AML-193 (cell line): ENCODE measurements at regions not wholly inside any gene's neighbourhood (a gene's known extent, or its start where the extent isn't known, plus 50 kb on each side); places are given as distances from the start of the nearest gene placed in this dataset.

Experiments
- DNase-seq, 2 experiments: peaks; one replicate each; lab custom pipeline; 2025; lab: John Stamatoyannopoulos, UW

DNA sequence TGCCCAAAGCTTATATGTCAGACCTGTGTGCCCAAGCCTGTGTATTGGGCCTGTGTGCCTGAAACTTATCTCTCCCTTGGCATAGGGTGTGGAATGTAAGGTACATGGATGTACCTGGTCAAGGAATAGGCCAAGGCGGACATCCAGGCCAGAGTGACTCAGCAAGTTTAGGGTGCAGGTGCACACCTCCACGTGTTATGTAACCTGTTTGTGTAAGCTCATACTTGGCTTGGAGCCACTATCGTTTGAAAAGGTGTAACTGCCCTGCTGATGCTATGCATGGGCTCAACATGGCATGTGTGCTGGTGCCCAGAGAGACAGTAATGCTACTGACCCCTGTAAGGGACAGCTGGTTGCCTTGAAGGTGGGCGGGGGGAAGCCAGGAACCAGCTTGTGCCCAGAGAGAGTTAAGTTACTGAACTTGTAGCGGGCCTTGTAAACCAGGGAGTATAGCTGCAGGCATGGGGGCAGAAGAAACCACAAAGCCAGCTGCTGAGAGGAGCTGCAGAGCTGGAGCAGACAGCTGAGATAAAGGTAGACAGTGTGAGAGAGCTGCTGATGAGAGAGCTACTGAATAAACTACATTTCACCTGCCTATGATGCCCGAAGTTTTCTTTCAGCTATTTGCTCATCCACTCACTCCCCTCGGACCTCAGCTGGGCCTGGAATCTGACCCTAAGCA lies 656.4 kb upstream of the ZWINT start:
- DNase-seq, result no peak

- no peak for DNase-seq
These were observed 654.7 kb upstream of the ZWINT start for GRCh38 chr10:57015595-57016318.

DNA sequence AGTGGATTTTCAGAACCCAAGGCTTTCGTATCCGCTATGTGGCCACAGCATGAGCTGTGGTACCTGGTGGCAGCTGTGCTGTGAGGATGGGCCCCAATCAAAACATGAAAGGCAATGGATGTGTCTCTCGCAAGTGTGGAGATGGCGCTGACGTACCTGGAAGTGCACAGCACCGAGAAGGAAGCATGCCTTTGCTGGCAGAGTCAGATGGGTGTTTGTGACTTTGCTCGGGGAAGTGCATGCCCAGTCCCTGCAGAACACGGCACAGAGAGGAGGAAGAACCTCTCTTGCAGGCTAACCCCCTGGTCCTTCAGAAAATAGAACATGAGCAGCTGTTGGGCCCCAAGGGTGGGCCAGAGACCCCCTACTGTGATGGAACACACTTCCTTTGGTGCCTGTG lies 654.1 kb upstream of the ZWINT start:
- no peak for DNase-seq

GRCh38 chr10:57014758-57015157 lies 653.7 kb upstream of the ZWINT start:
- DNase-seq, result no peak

GRCh38 chr10:57008189-57008588 lies 647.1 kb upstream of the ZWINT start:
- DNase-seq, result no peak

GRCh38 chr10:56991591-56992069 lies 630.6 kb upstream of the ZWINT start:
- no peak for DNase-seq

DNA sequence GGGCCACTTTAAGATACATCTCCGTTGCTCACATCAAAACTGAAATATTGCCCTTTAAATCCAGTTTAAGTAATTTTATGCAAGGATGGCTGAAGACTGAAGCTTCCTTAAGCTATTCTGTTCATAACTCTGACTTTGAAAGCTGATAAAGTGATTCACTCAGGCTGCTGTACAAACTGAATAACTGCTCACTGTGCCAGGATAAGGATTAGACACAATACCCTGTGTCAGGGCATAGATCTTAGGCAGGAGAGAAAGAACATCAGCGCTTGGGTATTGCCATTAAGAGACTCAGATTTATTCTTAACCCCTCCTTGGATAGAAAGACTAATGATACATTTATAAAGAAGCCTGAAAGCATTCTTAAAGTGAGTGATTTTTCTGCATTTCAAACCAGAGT lies 614.5 kb upstream of the ZWINT start:
- no peak for DNase-seq

DNA sequence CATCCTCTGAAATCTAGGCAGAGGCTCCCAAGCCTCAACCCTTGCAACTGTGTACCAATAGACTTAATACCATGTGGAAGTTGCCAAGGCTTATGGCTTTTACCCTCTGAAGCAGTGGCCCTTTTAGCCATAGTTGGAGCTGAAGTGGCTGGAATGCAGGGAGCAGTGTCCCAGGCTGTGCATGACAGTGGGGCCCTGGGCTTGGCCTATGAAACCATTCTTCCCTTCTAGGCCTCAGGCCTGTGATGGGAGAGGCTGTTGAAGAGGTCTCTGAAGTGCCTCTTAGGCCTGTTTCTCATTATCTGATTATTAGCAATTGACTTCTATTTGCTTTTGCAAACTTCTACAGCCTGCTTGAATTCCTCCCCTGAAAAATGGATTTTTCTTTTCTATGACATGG lies 612.7 kb upstream of the ZWINT start:
- DNase-seq, result no peak

GRCh38 chr10:56943221-56943755 lies 582.2 kb upstream of the ZWINT start:
- no peak for DNase-seq

DNA sequence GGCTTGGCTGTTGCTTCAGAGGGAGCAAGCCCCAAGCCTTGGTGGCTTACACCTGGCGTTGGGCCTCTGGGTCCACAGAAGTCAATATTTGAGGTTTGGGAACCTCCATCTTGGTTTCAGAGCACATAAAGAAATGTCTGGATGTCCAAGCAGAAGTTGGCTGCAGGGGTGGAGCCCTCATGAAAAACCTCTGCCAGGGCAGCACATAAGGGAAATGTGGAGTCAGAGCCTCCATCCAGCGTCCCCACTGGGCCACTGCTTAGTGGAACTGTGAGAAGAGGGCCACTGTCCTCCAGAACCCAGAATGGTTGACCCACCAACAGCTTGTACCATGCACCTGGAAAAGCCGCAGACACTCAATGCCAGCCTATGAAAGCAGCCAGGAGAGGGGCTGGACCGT lies 573.5 kb upstream of the ZWINT start:
- DNase-seq, result no peak

GRCh38 chr10:56928714-56929113 lies 567.7 kb upstream of the ZWINT start:
- no peak for DNase-seq

GRCh38 chr10:56927701-56928100 lies 566.6 kb upstream of the ZWINT start:
- no peak for DNase-seq

DNA sequence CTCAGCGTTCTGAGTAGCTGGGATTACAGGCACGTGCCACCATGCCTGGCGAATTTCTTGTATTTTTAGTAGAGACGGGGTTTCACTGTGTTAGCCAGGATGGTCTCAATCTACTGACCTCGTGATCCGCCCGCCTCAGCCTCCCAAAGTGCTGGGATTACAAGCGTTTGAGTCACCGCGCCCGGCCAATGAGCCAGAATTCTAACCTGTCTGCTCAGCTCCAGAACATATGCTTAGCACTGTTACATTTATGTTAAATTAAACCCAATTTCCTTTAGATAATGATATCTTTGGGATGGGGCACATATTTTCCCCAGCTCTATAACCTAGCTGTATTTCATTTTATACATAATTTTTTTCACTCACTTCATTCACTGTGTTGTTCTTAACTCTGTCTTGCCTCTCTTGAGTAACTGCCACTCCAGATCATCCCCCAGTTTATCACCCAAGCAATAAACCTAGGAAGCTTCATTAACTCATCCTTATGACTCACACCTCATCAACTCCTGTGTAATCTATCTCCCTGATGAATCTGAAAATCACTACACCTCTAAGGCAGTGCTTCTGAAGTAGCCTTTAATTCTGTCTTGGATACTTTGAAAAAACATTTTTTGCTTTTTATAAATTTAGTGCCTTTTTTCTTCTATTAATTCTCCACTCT lies 559.7 kb upstream of the ZWINT start:
- no peak for DNase-seq

- DNase-seq, result no peak
These were observed 551.0 kb upstream of the ZWINT start for GRCh38 chr10:56912043-56912442.

- no peak for DNase-seq
These were observed 544.0 kb upstream of the ZWINT start for GRCh38 chr10:56905051-56905450.

DNA sequence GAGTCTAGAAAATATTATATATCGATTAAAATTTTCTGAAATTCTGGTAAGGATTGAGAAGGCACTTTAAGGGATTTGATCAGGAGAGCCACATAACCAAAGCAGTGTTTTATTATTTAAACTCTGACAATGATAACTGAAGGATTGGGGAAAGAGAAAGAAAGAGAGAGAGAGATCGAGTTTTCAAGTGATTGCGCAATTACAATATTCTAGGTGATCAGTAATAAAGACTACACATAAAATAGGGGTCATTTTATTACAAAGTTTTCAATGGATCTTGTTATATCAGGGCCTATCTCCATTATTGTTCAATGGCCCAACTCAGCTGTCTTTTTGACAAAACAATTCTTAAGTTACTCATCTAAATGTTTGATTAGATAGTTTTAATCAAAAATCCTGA lies 541.5 kb upstream of the ZWINT start:
- no peak for DNase-seq

GRCh38 chr10:56895306-56895705 lies 534.2 kb upstream of the ZWINT start:
- DNase-seq, result no peak

GRCh38 chr10:56881218-56881617 lies 520.2 kb upstream of the ZWINT start:
- DNase-seq, result no peak

- no peak for DNase-seq
These were observed 519.5 kb upstream of the ZWINT start for GRCh38 chr10:56880606-56881005.

DNA sequence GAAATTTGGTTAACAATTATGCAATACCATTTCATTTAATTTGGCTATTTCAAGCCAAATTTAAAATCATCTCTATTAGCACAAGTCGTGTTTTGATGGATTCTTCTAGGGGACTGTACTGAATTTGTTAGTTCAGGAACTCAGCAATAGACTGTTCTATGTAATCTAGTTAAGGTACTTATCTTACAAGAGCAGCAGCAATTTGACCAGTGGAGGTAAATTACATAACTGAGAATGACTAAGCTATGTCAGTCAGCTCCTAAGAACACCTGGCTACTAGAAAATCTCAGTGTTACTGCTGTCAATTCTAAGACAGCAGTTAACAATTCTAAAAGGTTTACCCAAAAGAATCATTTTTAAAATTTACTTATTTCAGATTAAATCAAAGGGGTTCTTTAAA lies 513.9 kb upstream of the ZWINT start:
- DNase-seq, result no peak

DNA sequence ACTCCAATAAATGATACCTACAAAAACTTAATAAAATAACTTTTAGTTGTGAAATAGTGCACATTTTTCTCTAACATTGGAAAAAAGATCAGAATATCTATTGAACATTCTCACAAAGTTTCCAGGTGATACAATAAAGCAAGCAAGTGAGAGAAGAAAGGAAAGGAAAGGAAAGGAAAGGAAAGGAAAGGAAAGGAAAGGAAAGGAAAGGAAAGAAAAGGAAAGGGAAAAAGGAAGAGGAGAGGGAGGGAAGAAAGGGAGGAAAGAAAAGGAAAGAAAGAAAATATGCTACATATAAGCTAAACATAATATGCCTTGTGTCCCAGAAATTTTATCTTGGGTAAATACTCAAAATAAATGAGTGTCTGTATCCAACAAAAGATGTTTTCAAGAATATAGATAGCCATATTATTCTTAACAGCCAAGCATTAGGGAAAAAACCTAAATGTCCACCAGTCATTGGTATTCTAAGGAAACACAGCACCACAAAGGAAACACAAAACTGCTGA lies 510.2 kb upstream of the ZWINT start:
- DNase-seq, result no peak

- DNase-seq, result no peak
These were observed 506.2 kb upstream of the ZWINT start for GRCh38 chr10:56867236-56867635.

- DNase-seq, result no peak
These were observed 495.5 kb upstream of the ZWINT start for GRCh38 chr10:56856569-56856968.
